SJSA1 (cell line): ENCODE measurements at regions not wholly inside any gene's neighbourhood (a gene's known extent, or its start where the extent isn't known, plus 50 kb on each side); places are given as distances from the start of the nearest gene placed in this dataset.

ENCODE experiments used
- DNase-seq, 2 experiments: peaks; one replicate each; pipeline ENCODE4 v3.0.0-alpha.2; 2015 to 2020; ENCODE audit warnings: low spot score in 2 of 2, low read depth in 1 of 2
- H3K27ac ChIP-seq: fragments of 250-450 bp; sonication (Bioruptor Pico); 2 replicates; pipeline ENCODE4 v1.5.1; 2020; ENCODE audit warnings: mild to moderate bottlenecking, moderate library complexity
- H3K27me3 ChIP-seq: fragments of 250-450 bp; sonication (Bioruptor Pico); replicated peaks from 2 replicates; pipeline ENCODE4 v1.5.1; 2020; ENCODE audit warnings: mild to moderate bottlenecking, moderate library complexity
- H3K36me3 ChIP-seq: fragments of 250-450 bp; sonication (Bioruptor Pico); 2 replicates; pipeline ENCODE4 v1.5.1; 2020; ENCODE audit warnings: mild to moderate bottlenecking
- H3K4me1 ChIP-seq: fragments of 250-450 bp; sonication (Bioruptor Pico); replicated peaks from 2 replicates; pipeline ENCODE4 v1.6.1; 2021; ENCODE audit warnings: mild to moderate bottlenecking
- H3K4me3 ChIP-seq: fragments of 250-450 bp; sonication (Bioruptor Pico); 2 replicates; pipeline ENCODE4 v1.5.1; 2020; ENCODE audit warnings: mild to moderate bottlenecking
- H3K9me3 ChIP-seq: fragments of 250-450 bp; sonication (Bioruptor Pico); replicated peaks from 2 replicates; pipeline ENCODE4 v1.5.1; 2020; ENCODE audit warnings: mild to moderate bottlenecking

DNA sequence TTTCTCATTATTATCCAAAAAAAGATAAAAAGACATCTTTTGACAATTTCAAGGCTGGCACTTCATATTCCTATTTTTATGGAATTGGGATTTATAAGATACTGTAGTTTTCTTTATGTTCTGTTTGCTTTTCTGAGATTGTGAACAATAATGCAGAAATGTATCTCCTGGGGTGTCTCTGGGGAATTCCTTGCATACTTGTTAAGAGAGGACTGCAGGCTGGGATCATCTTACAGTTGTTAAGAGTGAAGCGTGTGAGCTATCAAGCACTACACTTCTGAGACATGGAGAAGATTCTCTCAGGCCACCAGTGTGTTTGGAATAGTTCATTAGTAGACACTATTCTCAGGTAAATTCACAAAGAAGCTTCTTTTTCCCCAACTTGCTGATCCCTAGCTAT lies 963.3 kb upstream of the GJE1 start:
- H3K9me3 ChIP-seq, result no peaks in the 10 kb centered on the region
- no peaks in the 10 kb centered on the region for H3K4me1 ChIP-seq
- no peak overlapping the region for H3K27ac ChIP-seq
- H3K4me3 ChIP-seq, result no peak overlapping the region
- DNase-seq, result no peak
- no peaks in the 10 kb centered on the region for H3K36me3 ChIP-seq
- H3K27me3 ChIP-seq, result no peaks in the 10 kb centered on the region

DNA sequence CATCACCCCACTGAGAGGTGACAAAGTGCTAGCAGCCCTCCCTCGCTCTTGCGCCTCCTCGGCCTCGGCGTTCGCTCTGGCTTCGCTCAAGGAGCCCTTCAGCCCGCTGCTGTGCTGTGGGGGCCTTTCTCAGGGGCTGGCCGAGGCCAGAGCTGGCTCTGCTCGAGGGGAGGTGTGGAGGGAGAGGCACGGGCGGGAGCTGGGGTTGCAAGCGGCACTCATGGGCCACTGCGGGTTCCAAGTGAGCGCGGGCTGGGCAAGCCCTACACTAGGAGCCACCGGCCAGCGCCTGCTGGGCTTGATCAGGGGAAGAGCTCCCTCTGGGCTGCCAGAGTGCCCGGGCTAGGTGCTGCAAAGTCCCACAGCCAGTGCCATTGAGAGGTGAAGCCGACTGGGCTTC lies 964.8 kb upstream of the GJE1 start:
- Histone ChIP-seq H3K27ac (no peak overlapping the region), H3K4me1 (no peaks in the 10 kb centered on the region), H3K27me3 (no peaks in the 10 kb centered on the region), H3K4me3 (no peak overlapping the region), H3K36me3 (no peaks in the 10 kb centered on the region), H3K9me3 (no peaks in the 10 kb centered on the region)
- no peak for DNase-seq

DNA sequence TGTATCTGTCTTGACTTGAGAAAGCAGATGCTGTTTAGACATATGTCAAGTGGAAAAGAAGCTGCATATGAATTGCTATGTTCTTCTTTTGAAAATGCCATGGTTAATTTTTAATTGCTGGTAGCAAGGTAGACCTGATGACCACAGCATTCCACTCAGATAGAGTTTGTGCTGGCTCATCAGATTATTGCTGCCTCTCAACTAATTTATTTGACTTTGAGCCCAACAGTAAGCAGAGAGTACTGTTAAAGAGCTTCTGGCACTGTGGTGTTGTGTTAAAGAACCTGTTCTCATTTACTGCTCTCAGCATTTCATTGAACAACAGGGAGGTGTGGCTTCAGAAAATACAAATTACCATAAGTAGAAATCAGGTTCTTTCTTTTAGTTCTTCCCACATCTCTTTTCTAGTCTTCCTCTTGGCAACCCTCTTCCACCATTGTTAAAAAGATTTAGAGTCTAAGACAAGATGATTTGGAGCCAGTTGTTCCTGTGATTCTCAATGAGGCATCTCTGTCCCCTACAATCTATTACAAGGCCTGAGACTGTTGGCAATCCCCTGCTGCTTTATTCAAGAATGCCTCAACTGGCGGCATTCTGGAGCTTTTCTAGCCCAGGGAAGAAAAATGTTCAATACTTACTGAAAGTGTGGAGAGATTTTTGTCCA lies 967.6 kb upstream of the GJE1 start:
- no peaks in the 10 kb centered on the region for H3K27me3 ChIP-seq
- H3K27ac ChIP-seq, result no peak overlapping the region
- H3K4me3 ChIP-seq, result no peak overlapping the region
- H3K9me3 ChIP-seq, result no peaks in the 10 kb centered on the region
- H3K4me1 ChIP-seq, result no peaks in the 10 kb centered on the region
- no peaks in the 10 kb centered on the region for H3K36me3 ChIP-seq
- no peak for DNase-seq

DNA sequence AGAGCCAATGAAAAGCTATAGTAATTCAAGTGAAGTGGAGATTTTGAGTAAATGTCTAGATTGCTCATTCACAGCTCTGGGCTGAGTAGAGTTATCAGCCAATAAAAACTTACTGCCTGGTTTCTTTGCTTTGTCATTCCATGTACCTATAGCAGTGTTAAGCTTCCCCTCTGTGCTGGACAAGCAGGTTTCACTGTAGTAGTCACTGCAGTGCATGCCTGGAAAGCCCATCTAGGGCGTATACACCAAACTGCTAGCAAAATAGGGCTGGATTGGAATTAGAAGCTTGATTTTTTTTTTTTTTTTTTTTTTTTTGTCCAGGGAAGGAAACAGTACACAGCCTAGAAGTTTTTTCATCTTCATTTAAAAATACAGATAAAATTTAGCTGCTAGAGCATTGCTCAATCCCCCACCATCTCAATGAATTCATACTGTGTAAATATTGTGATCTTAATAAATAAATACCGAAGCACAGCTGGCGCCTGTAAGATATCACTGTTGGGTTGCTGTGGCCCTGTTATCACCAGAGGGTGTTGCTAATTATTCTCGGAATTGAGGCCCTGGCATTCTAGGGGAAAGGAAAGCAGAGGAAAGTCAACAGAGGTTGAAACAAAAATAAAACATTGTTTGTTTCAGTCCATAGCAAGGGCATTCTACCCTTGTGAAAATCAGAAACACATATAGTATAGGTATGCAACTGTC lies 968.5 kb upstream of the GJE1 start:
- no peak overlapping the region for H3K27ac ChIP-seq
- H3K9me3 ChIP-seq, result no peaks in the 10 kb centered on the region
- H3K27me3 ChIP-seq, result no peaks in the 10 kb centered on the region
- DNase-seq, result no peak
- no peak overlapping the region for H3K4me3 ChIP-seq
- no peaks in the 10 kb centered on the region for H3K4me1 ChIP-seq
- no peaks in the 10 kb centered on the region for H3K36me3 ChIP-seq

DNA sequence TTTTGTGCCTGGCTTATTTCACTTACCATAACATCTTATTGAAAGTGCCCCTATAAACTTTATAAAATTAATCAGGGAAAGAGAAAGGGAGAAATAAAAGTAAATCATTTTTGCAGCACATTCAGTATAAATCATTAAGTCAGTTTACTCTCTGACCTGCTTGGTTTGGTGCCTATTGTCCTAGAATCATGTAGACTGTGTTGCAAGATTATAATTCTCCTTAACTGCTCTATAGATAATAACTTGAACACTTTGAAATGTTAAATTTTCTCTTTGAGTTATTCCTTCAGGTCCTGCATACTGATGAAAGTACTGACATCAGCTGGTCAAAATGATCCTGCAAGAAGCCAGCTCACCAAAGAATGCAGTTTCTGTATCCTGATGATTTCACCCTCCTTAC lies 969.6 kb upstream of the GJE1 start:
- H3K27ac ChIP-seq, result no peak overlapping the region
- H3K4me3 ChIP-seq, result no peak overlapping the region
- no peaks in the 10 kb centered on the region for H3K9me3 ChIP-seq
- H3K27me3 ChIP-seq, result no peaks in the 10 kb centered on the region
- H3K36me3 ChIP-seq, result no peaks in the 10 kb centered on the region
- DNase-seq, result no peak
- no peaks in the 10 kb centered on the region for H3K4me1 ChIP-seq

DNA sequence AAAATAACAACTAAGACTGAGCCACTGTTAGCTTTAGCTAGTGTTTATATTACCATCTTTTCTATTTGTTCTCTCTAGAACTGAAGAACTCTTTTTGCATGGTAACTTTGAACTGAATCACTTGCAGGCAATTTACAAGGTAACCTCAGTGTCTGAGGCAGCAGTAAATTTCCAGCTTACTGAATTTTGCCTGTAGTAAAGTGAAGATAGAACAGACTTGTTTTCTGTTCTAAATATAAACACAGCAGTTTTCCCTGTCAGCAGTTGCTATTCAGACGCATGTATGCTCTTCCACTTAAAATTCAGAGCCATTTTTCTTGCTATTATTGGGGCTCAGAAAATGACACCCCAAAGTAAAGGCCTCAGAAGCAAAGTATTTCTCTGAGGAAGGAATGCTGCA lies 974.0 kb upstream of the GJE1 start:
- Histone ChIP-seq H3K27ac (no peak overlapping the region), H3K9me3 (no peaks in the 10 kb centered on the region), H3K27me3 (no peaks in the 10 kb centered on the region), H3K4me3 (no peak overlapping the region), H3K36me3 (no peaks in the 10 kb centered on the region), H3K4me1 (no peaks in the 10 kb centered on the region)
- no peak for DNase-seq

DNA sequence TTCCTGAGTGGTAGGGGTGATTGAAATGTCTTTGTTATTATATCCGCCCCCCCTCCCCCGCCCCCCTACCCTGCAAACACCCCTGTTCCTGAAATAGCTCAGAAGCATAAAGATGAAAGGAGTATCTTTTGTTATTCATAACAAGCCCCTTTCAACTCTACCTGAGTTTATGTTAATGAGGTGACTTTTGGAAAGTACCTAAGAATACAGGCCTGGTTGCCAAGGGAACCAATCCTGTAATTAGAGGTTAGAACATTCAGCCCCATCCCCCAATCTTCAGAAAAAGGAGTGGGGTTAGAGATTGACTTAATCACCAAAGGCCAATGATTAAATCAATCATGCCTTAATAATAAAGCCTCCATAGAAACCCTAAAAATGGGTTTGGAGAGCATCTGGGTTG lies 979.2 kb upstream of the GJE1 start:
- Histone ChIP-seq H3K9me3 (no peaks in the 10 kb centered on the region), H3K4me3 (no peak overlapping the region), H3K27me3 (no peaks in the 10 kb centered on the region), H3K4me1 (no peaks in the 10 kb centered on the region), H3K36me3 (no peaks in the 10 kb centered on the region), H3K27ac (no peak overlapping the region)
- DNase-seq, result no peak

DNA sequence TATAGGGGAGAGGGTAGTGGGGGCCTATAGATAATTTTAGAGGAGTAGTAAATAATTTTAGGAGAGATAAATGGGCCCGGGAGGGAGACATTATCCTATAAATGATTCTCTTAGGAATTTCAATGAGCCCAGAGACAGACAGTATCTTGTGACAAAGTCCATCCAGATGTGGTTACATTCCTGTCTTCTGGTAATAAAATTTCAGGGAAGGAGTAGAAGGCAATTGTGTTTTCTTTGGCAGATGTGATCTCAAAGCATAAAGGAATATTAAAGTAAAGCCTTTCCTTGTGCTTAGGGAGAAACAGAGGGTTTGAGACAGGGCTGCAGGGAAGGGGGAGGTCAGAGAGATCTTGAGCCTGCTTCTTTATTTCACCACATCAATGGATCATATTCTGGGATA lies 979.8 kb upstream of the GJE1 start:
- Histone ChIP-seq H3K36me3 (no peaks in the 10 kb centered on the region), H3K27ac (no peak overlapping the region), H3K9me3 (no peaks in the 10 kb centered on the region), H3K27me3 (no peaks in the 10 kb centered on the region), H3K4me1 (no peaks in the 10 kb centered on the region), H3K4me3 (no peak overlapping the region)
- DNase-seq, result no peak

DNA sequence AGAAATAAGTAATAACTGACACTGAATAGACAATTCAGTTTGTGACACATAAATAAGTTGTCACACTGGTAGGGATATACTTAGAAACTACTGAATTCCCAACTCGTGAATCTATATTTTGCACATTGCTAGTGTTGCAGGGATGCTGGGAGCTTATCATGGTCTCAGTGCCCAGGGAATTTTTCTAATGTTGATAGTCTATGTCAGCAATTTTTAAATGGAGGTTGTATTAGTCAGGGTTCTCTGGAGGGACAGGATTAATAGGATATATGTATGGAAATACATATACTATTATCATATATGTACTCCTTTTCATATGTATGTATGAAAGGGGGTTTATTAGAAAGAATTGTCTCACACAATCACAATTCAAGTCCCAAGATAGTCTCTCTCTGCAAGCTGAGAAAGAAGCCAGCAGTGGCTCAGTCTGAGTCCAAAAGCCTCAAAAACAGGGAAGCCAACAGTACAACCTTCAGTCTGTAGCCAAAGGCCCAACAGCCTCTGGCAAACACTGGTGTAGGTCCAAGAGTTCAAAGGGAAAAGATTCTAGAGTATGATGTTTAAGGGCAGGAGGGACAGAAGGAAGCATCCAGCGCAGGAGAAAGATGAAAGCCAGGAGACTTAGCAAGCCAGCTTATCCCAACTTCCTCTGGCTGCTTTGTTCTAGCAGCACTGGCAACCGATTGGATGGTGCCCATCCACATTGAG lies 980.9 kb upstream of the GJE1 start:
- no peak overlapping the region for H3K27ac ChIP-seq
- H3K9me3 ChIP-seq, result no peaks in the 10 kb centered on the region
- DNase-seq, result no peak
- no peaks in the 10 kb centered on the region for H3K4me1 ChIP-seq
- H3K36me3 ChIP-seq, result no peaks in the 10 kb centered on the region
- no peak overlapping the region for H3K4me3 ChIP-seq
- H3K27me3 ChIP-seq, result no peaks in the 10 kb centered on the region

DNA sequence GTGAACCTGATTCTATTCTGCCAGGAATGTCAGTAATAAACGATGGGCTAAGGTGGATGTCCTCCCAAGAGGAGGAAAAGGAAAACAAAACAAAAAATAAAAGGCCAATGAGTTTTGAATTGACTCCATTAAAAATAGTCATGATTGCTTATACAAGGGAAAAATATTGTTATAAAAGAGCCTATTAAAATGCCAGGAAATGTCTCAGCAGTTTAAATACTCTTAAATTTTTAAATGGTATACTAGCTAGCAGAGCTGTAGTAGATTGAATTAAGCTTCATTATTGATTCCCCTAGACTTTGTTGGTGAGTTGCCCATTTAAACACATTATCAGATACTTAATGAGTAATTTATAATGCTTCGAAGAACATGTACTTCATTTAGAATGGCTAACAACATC lies 990.9 kb upstream of the GJE1 start:
- Histone ChIP-seq H3K4me1 (no peaks in the 10 kb centered on the region), H3K27me3 (no peaks in the 10 kb centered on the region), H3K36me3 (no peaks in the 10 kb centered on the region), H3K4me3 (no peak overlapping the region), H3K9me3 (no peaks in the 10 kb centered on the region), H3K27ac (no peak overlapping the region)
- DNase-seq, result no peak

DNA sequence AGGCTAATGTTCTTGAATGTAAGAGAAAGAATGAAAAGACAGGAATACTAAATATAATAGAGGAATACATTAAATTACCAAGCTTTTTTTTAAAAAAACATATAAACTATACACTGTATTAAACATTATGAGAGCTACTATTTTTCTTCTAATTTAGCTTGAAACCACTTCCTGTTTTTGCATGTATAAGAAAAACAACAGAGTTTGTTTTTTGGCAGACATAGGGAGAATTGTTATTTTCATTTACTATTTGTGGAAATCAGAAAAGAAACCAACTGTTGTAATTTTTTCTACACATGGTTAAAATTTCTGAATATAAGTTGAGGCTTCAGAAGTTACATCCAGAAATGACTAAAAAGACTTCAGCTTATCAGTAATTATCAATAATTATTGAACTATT lies 991.8 kb upstream of the GJE1 start:
- H3K9me3 ChIP-seq, result no peaks in the 10 kb centered on the region
- DNase-seq, result no peak
- H3K4me1 ChIP-seq, result no peaks in the 10 kb centered on the region
- no peak overlapping the region for H3K4me3 ChIP-seq
- no peaks in the 10 kb centered on the region for H3K27me3 ChIP-seq
- H3K36me3 ChIP-seq, result no peaks in the 10 kb centered on the region
- no peak overlapping the region for H3K27ac ChIP-seq

DNA sequence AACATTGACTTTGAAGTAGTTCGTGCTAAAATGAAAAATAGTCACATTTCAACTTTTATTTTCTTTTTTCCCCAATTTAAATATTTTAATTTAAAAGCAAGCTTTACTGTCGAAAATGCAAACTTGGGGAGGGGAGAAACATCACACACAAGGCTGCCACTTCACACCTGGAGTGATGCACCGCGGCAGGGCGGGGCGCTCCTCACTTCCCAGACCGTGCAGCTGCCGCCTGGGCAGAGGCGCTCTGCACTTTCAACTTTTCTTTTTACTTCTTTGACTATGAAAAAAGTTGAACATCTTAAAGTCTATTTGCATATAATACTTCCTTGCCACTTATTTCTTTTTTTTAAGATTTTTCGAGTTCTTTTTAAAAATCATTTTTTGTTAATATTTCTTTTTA lies 993.3 kb upstream of the GJE1 start:
- no peaks in the 10 kb centered on the region for H3K36me3 ChIP-seq
- no peaks in the 10 kb centered on the region for H3K9me3 ChIP-seq
- H3K27ac ChIP-seq, result no peak overlapping the region

DNA sequence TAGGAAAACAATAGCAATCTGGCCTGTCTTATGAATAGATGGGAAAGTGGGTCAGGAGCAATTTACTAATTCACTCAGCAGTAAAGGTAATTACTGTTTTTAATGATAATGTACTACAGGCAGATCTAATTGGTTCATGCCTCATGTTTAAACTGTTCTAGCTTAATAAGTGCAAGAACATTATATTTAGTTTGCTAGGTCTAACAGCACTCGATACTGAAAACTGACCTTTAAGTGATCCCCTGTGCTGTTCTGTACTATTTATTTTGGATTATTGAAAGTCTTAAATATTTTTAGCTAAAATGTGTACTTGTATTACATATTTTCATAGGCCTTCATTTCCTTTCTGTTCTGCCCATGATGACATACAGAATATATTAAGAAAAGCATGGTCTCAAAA lies 998.0 kb upstream of the GJE1 start:
- no peaks in the 10 kb centered on the region for H3K9me3 ChIP-seq
- H3K4me1 ChIP-seq, result no peaks in the 10 kb centered on the region
- H3K27ac ChIP-seq, result no peak overlapping the region
- DNase-seq, result no peak
- no peaks in the 10 kb centered on the region for H3K27me3 ChIP-seq
- H3K4me3 ChIP-seq, result no peak overlapping the region
- H3K36me3 ChIP-seq, result no peaks in the 10 kb centered on the region

More for the DNA sequence above, 993.3 kb upstream of the GJE1 start:
- Histone ChIP-seq H3K4me1 (no peaks in the 10 kb centered on the region), H3K27me3 (no peaks in the 10 kb centered on the region), H3K4me3 (no peak overlapping the region)
- no peak for DNase-seq

DNA sequence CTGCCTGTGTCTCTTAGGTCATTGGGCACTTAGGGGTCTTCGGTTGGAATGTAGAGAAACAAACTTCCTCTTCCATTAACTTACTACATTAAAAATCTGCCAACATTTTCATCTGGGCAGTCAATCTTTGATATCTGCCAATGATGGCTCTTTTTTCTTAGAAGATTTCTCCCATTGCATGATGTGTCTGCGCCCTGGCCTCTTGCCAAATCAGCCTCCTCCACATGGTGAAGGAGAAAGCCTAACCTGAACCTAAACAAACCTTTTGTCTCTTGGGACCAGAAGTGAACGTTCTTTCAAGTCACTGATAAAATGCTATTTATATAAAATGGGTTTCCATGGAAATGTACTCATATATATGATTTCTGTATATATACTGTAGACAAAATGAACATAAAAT lies 998.9 kb upstream of the GJE1 start:
- Histone ChIP-seq H3K4me3 (no peak overlapping the region), H3K27ac (no peak overlapping the region), H3K36me3 (no peaks in the 10 kb centered on the region), H3K4me1 (no peaks in the 10 kb centered on the region), H3K9me3 (no peaks in the 10 kb centered on the region), H3K27me3 (no peaks in the 10 kb centered on the region)
- no peak for DNase-seq
